K562 (cell line): ENCODE measurements at regions not wholly inside any gene's neighbourhood (a gene's known extent, or its start where the extent isn't known, plus 50 kb on each side); places are given as distances from the start of the nearest gene placed in this dataset.

Experiments used
- ATAC-seq: fragments of 200-7000 bp; cut with Tn5 transposase; 3 replicates; pipeline ENCODE4 v1.9.1; 2020; ENCODE audit warnings: moderate library complexity
- BruUV-seq: library from RNA; stranded (reverse); fragments of 400-500 nt; replicated peaks from 2 replicates; lab custom pipeline; 2021; lab: Mats Ljungman, UMichigan
- CTCF ChIA-PET: fragments of 300-600 bp; formaldehyde crosslinking; extraction: SDS; loops from one replicate; lab custom pipeline; 2021; ENCODE audit warnings: low intra/inter-chr PET ratio; lab: Yijun Ruan, JAX
- POLR2A ChIA-PET: fragments of 300-600, 350-650 bp; sonication (Branson Sonifier 250); formaldehyde crosslinking; extraction: SDS; loops from one replicate; lab custom pipeline; 2021; ENCODE audit warnings: antibody characterized with exemption, inconsistent platforms; lab: Yijun Ruan, JAX
- DNase-seq, 4 experiments: peaks; one replicate each; pipeline versions ENCODE4 v3.0.0 to v3.0.0-alpha.2; 2011 to 2018; ENCODE audit warnings: low spot score in 3 of 4, mixed read lengths in 3 of 4; ENCODE audit errors: extremely low read depth in 1 of 4
- FAIRE-seq: peaks from 2 replicates; lab custom pipeline; 2011; peaks lifted over from hg19 to GRCh38; lab: Jason Lieb, UNC
- H2AFZ ChIP-seq: 2 replicates; pipeline ENCODE4 v1.6.0; 2011; ENCODE audit warnings: low read depth, low read length, control low read depth, inconsistent platforms
- H3K27ac ChIP-seq: fragments of 200-600 bp; 3 replicates; pipeline ENCODE4 v1.8.0; 2011; ENCODE audit warnings: low read depth, mild to moderate bottlenecking, control low read depth, inconsistent platforms, low read length, moderate library complexity, mixed read lengths; ENCODE audit errors: extremely low read depth
- H3K27me3 ChIP-seq, 2 experiments: fragments of 300-600 bp in 1 of 2; 2 replicates in 1 of 2; 3 replicates in 1 of 2; pipeline versions ENCODE4 v1.6.0 to v1.8.0; 2011; ENCODE audit warnings: inconsistent platforms in 2 of 2, low read length in 2 of 2, mild to moderate bottlenecking in 1 of 2, mixed read lengths in 1 of 2, moderate library complexity in 1 of 2; ENCODE audit not compliant: control insufficient read depth in 2 of 2, insufficient read depth in 2 of 2
- H3K36me3 ChIP-seq: fragments of 300-600 bp; 3 replicates; pipeline ENCODE4 v1.8.0; 2011; ENCODE audit warnings: mild to moderate bottlenecking, low read length, inconsistent platforms; ENCODE audit not compliant: control insufficient read depth, insufficient read depth
- H3K4me1 ChIP-seq, 2 experiments: fragments of 200-600 bp in 1 of 2; replicated peaks in 1 of 2; 2 replicates in 1 of 2; 3 replicates in 1 of 2; pipeline versions ENCODE4 v1.5.1 to v1.8.0; 2011; ENCODE audit warnings: inconsistent platforms in 2 of 2, low read length in 2 of 2, mild to moderate bottlenecking in 1 of 2, mixed read lengths in 1 of 2, moderate library complexity in 1 of 2; ENCODE audit not compliant: control insufficient read depth in 2 of 2, insufficient read depth in 2 of 2
- H3K4me2 ChIP-seq: 2 replicates; pipeline ENCODE4 v1.6.1; 2011; ENCODE audit warnings: low read length, control low read depth, inconsistent platforms, mixed read lengths; ENCODE audit not compliant: insufficient read depth
- H3K4me3 ChIP-seq: fragments of 200-600 bp; sonication (generic), shearing (Covaris generic); 2 replicates; pipeline ENCODE4 v1.5.1; 2016; ENCODE audit warnings: control low read depth, inconsistent platforms
- H3K79me2 ChIP-seq: fragments of 200-600 bp; 3 replicates; pipeline ENCODE4 v1.8.0; 2011; ENCODE audit warnings: low read length, inconsistent platforms; ENCODE audit not compliant: control insufficient read depth, insufficient read depth
- H3K9ac ChIP-seq, 2 experiments: 2 replicates each; pipeline versions ENCODE4 v1.6.0 to v1.6.1; 2011; ENCODE audit warnings: low read depth in 2 of 2, low read length in 2 of 2, control low read depth in 1 of 2, inconsistent platforms in 1 of 2, mild to moderate bottlenecking in 1 of 2, mixed read lengths in 1 of 2; ENCODE audit not compliant: insufficient read depth in 1 of 2
- H3K9me1 ChIP-seq: one replicate; pipeline ENCODE4 v1.6.0; 2011; ENCODE audit warnings: inconsistent platforms, mild to moderate bottlenecking, low read length, moderate library complexity; ENCODE audit not compliant: control insufficient read depth, insufficient read depth
- H3K9me3 ChIP-seq: replicated peaks from 2 replicates; pipeline ENCODE4 v1.5.1; 2011; ENCODE audit warnings: low read depth, low read length, inconsistent platforms; ENCODE audit not compliant: control insufficient read depth, insufficient read depth
- H4K20me1 ChIP-seq: replicated peaks from 2 replicates; pipeline ENCODE4 v1.6.1; 2011; ENCODE audit warnings: low read length, inconsistent platforms, mixed read lengths; ENCODE audit not compliant: control insufficient read depth, insufficient read depth
- FOXJ3 ChIP-seq: sonication (generic); formaldehyde crosslinking; IDR thresholded peaks from 2 replicates; pipeline ENCODE4 v1.4.0; 2020; ENCODE audit warnings: mild to moderate bottlenecking, missing genetic modification reagents
- FUS ChIP-seq: fragments of 200-400 bp; formaldehyde crosslinking; optimal IDR thresholded peaks from 2 replicates; pipeline ENCODE3; 2017; ENCODE audit warnings: low read depth, low read length
- SP1 ChIP-seq: sonication (generic); formaldehyde crosslinking; IDR thresholded peaks from 2 replicates; pipeline ENCODE4 v1.8.1; 2022; ENCODE audit warnings: mild to moderate bottlenecking, missing genetic modification reagents
- ZNF347 ChIP-seq: fragments of 450-650 bp; formaldehyde crosslinking; IDR thresholded peaks from 2 replicates; pipeline ENCODE4 v1.4.0; 2020; ENCODE audit warnings: low read depth, mild to moderate bottlenecking, moderate library complexity
- ZNF449 ChIP-seq: fragments of 250-450 bp; sonication (Bioruptor Pico); IDR thresholded peaks from 2 replicates; pipeline ENCODE4 v1.8.0; 2022; ENCODE audit warnings: moderate library complexity, mild to moderate bottlenecking, inconsistent platforms
- ZNF583 ChIP-seq: fragments of 250-450 bp; sonication (Bioruptor Pico); IDR thresholded peaks from 2 replicates; pipeline ENCODE4 v1.4.0; 2020
- WGBS: fragments of 100-300 bp; shearing (Covaris generic); methylation state at CpG from one replicate; pipeline ENCODE4 v1.1.6; 2016; ENCODE audit warnings: low coverage, mixed read lengths; ENCODE audit not compliant: insufficient coverage; ENCODE audit errors: missing lambda C conversion rate; 5-methylcytosine and 5-hydroxymethylcytosine counted together
- in situ Hi-C: fragments of 300-500 bp; cut with MboI; formaldehyde crosslinking; loops from 4 replicates; pipeline ENCODE4 v1.15.0; 2018; ENCODE audit warnings: inconsistent platforms, mixed read lengths
- intact Hi-C: fragments of 100-400 bp; cut with micrococcal nuclease; formaldehyde crosslinking; loops from 2 replicates; pipeline ENCODE4 v1.14.2; 2022

- Histone ChIP-seq H3K4me3 (no peak overlapping the region), H3K4me1 (no peaks in the 10 kb centered on the region), H3K9me3 (no peaks in the 10 kb centered on the region), H3K79me2 (no peaks in the 10 kb centered on the region), H3K9me1 (no peaks in the 10 kb centered on the region), H3K27me3 (peaks cover 0 to 6% of the 10 kb centered on the region in 2 experiments; a peak in 1 of 5 replicates), H2AFZ (no peak overlapping the region), H3K36me3 (no peaks in the 10 kb centered on the region), H4K20me1 (no peaks in the 10 kb centered on the region), H3K27ac (no peak overlapping the region), H3K9ac (no peak overlapping the region), H3K4me2 (no peak overlapping the region)
- in situ Hi-C loops (no loop called here), intact Hi-C loops (no loop called here)
- BruUV-seq: no TSS peak
- ATAC-seq: no peak
- WGBS: 2% methylated on average over 6 of the region's 6 CpGs
- POLR2A ChIA-PET: no interaction called here
- DNase-seq: no peak
- TF ChIP-seq ZNF449 (CRISPR knock-in tag): no peak
- TF ChIP-seq ZNF583 (CRISPR knock-in tag): no peak
- TF ChIP-seq FOXJ3 (CRISPR knock-in tag): no peak
- no peak for TF ChIP-seq ZNF347 (CRISPR knock-in tag)
- TF ChIP-seq FUS: no peak
- TF ChIP-seq SP1 (CRISPR knock-in tag): no peak
- no peak for FAIRE-seq
- CTCF ChIA-PET: no interaction called here
These were observed 268.8 kb upstream of the GATB start for GRCh38 chr4:152029631-152030030.
